Hepatocyte (in vitro differentiated cells): ENCODE measurements at regions not wholly inside any gene's neighbourhood (a gene's known extent, or its start where the extent isn't known, plus 50 kb on each side); places are given as distances from the start of the nearest gene placed in this dataset.

Experiments used
- EZH2 ChIP-seq: fragments of 200-600 bp; sonication (generic); IDR thresholded peaks from 2 replicates; pipeline ENCODE4 v1.6.1; 2016; ENCODE audit warnings: antibody characterized with exemption, mild to moderate bottlenecking, borderline replicate concordance
- EZH2phosphoT487 ChIP-seq: fragments of 200-600 bp; sonication (generic); IDR thresholded peaks from one replicate; pipeline ENCODE4 v1.6.1; 2018; ENCODE audit warnings: antibody characterized with exemption, mild to moderate bottlenecking, low read depth, moderate library complexity; ENCODE audit not compliant: unreplicated experiment, severe bottlenecking

- TF ChIP-seq EZH2phosphoT487: no peak
- TF ChIP-seq EZH2: no peak
These were observed 205.2 kb upstream of the KIRREL3 start for GRCh38 chr11:127205688-127206217.
